ENCODE measurements at regions not wholly inside any gene's neighbourhood (a gene's known extent, or its start where the extent isn't known, plus 50 kb on each side); places are given as distances from the start of the nearest gene placed in this dataset.
"Not testable (repeated sequence)": the region's sequence is repeated elsewhere in the genome, so short reads cannot be mapped to it uniquely, and the experiment has no call there.

DNA sequence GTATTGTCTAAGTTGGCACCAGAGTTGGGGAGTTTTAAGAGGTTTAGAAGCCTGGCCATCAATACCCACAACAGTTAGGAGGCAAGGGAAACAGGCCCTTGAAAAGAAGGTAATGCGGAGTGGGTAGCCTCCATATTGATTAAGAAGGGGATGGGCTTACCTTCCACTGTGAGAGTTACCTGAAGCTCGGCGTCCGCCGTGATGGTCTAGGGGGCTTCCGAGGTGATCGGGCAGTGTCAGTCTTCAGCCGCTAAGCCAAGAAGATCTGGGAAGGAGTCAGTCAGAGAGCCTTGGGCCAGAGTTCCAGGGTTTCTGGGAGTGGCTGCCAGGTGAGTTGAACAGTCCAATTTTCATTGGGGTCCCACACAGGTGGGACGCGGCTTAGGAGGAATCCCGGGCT lies 1085.8 kb downstream of the PCDH9 start:
- DNase-seq: not testable (repeated sequence)

DNA sequence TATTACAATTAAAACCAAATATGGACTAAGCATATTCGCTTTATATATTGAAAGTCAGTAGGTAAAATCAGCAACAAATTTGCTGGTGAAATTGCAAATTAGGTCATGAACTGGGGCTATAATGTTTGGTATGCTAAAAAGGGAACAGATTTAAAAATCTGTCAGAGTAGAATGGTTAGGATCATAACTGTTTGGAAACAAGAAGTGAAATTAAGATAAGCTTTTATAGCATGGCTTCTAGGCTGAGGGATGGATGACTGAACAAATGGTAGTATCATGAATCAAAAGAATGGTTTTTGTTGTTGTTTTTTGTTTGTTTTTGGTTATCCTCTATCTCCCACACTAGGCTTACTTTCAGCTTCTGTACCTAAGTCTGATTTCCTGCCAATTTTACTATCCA lies 1090.4 kb downstream of the PCDH9 start:
- DNase-seq: no peak

DNA sequence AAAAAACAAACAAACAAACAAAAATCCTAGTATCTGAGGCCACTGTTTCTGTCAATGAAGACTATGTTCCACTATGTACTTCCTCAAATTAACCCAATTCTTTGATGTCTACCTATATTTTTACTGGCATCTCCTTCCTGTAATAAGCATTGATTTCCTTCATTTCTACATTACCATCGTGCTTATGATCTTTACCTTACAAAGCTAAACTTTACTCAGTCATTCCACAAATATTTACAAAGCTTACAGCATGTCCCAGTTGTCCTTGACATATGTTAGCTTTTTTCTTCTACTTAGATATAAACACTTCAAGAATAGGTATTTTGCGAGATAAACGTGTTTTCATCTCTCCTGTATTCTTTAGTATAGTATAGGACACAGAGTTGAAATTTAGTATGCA lies 1090.9 kb downstream of the PCDH9 start:
- no peak for DNase-seq

DNA sequence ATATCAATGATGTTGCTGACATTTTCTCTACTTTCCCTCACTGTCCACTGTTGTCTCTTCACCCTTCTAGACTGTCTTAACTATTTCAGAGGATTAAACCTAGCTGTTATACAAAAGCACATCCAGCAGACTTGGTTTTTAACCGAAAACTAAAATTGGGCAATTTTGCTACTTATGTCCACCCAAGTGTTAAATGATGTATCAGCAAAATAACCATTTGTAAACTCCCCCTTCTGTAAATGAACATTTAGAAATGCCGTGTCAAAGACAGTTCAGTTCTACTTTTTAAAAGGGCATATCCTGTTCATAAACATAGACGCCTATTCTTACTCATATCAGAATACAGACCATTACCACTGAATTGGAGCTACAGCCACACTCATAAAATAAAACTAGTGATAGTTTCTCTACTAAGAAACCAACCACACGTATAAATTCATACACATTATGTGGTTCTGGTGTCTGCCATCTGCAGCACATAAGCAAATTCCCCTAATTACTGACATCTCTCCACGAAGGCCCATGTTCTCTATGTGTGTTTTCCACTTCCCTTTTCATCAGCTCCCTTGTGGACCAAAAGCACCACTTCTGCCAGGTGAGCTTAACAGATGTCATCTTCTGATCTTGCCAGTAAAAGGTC lies 1091.8 kb downstream of the PCDH9 start:
- no peak for DNase-seq

DNA sequence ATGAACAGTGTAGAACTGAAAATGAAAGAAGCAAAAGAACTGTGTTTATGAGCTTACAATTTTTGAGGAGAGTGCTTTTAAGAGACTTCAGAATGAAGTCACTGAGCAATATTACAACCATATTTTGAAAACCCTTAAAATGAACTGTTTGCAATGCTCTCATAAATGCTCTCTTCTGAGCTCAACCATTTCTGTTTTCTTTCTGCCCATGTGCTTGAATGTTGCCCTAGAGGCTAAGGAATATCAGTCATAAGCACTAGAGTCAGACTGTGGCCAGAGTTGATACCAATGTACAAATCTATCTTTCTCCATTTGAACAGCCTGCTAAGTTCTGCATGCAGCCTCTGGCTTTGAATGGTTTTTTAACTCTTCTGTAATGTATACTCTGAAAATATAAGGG lies 1092.8 kb downstream of the PCDH9 start:
- DNase-seq: no peak

GRCh38 chr13:66128692-66129269 lies 1101.4 kb downstream of the PCDH9 start:
- DNase-seq: no peak

GRCh38 chr13:66128201-66128600 lies 1101.9 kb downstream of the PCDH9 start:
- DNase-seq: no peak

- no peak for DNase-seq
Observed at GRCh38 chr13:66117563-66117962, 1112.6 kb downstream of the PCDH9 start.

- DNase-seq: no peak
Observed at GRCh38 chr13:66113882-66114526, 1116.1 kb downstream of the PCDH9 start.

- no peak for DNase-seq
Observed at GRCh38 chr13:66111628-66112027, 1118.5 kb downstream of the PCDH9 start.

DNA sequence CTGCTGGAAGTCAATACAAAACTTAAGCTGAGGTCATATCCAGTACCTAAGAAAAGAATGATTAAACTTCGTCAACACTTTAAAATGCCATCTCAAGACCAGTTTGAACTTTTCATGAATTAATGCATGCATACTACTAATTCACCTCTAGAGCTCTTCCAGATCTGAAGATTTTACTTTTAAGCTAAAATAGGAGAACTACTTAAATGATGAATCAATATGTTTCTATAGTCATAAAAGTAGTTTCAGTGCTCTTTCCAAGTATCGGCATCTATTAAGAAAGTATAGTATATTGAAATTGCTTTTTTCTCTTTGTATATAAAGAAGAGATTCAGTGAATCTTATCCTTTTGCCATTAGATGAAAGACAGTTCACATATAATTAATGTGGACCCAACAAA lies 1123.9 kb downstream of the PCDH9 start:
- no peak for DNase-seq

DNA sequence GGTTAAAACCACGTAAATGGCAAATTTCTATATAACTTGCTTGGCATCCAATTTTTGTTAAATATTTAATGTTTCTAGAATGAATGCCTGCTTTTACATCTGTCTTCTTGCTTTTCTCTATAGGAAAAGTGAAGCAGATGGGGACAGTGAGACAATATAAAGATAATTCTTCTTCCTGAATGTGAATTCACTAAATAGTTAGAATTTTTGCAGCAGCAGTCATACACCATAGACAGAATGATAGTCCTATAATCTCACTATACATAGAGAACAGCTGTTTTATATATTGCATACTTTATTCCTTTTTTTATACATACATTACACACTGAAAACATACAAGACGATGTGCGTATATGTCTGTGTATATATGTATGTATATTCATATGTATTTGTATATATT lies 1127.3 kb downstream of the PCDH9 start:
- DNase-seq: no peak

DNA sequence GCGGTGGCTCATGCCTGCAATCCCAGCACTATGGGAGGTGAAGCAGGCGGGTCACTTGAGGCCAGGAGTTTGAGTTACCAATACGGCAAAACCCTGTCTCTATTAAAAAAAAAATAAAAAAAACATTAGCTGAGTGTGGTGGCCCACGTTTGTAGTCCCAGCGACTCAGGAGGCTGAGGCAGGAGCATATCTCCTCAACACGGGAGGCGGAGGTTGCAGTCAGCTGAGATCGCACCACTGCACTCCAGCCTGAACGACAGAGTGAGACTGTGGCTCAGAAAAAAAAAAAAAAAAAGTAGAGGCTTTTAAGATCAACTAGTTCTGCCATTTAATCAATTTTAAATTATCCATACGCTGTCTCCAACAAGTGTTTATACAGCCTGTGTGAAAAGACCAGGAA lies 1130.3 kb downstream of the PCDH9 start:
- DNase-seq: no peak

DNA sequence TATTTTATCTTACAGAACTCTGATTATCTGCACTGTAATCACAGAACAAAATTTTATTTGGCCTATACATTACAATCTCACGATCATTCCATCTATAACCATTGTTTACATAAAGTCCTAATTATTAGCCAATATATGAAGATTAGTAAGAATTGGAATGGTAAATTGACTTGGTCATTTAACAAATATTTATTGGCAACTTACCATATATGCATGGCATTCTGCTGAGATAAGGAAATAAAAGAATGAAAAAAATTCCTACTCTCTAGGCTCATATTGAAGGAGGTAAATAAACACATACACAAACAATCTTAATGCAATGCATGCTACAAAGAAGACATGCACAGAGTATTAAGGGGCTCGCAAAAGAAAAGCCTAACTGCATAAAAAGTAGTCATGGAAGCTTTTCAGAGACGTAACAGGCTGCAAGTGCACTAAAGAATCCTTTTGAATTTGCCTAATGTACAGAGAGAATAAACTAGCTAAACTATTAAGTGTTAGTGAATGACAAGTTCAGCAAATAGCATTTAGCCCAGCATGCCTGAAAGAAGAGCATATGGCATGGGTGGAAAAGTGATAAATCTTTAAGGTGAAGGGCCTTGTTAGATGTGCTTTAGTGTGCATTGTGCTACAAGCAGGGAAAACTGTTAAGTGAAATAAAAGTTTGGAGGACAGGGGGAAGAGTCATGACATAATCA lies 1131.1 kb downstream of the PCDH9 start:
- DNase-seq: no peak

- no peak for DNase-seq
Observed at GRCh38 chr13:66089711-66090110, 1140.4 kb downstream of the PCDH9 start.

DNA sequence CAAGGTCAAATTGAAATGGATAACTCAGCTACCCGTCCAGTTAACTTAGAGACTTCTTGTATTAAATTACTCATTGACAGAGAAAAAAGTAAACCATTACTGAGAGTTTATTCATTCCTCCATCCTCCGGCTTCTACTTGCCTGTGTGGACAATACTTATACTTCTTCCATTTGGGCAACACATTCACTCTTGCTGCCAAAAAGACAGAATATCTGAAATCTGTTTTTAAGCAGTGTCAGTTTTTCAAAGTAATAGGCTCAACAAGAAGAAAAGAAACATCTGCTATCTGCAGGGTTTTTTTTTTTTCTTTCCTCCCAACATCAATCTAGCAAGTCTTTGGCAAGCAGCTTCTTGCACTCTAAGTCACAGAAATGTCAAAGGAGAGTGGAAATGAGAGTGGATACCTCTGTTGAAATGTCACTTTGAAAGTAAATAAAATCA lies 1142.8 kb downstream of the PCDH9 start:
- no peak for DNase-seq

DNA sequence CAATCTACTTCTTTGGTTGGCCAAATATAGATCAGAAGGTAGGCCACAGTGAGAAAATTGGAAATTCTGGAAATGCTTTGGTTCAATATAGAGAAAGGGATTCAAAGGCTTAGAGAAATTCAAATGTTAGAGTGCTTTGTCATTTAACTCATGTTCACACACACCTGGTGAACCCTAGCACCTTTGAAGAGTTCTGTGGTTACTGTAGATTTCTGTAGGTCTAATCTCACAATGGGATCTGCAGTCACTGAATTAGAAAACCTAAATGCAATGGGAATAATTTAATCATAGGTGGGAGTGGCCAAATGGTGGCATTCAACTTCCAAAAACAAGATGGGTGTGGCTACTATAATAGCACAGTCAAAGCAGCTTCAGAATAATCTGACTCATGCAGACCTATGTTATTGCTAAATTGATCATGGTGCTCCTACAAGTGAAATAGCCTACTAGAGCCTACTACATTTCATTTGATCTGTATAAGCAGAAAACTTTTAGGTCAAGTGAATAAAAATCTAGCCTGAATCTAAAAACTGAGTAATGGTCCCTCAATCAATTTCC lies 1152.9 kb downstream of the PCDH9 start:
- DNase-seq: no peak

- DNase-seq: no peak
Observed at GRCh38 chr13:66076417-66076816, 1153.7 kb downstream of the PCDH9 start.

DNA sequence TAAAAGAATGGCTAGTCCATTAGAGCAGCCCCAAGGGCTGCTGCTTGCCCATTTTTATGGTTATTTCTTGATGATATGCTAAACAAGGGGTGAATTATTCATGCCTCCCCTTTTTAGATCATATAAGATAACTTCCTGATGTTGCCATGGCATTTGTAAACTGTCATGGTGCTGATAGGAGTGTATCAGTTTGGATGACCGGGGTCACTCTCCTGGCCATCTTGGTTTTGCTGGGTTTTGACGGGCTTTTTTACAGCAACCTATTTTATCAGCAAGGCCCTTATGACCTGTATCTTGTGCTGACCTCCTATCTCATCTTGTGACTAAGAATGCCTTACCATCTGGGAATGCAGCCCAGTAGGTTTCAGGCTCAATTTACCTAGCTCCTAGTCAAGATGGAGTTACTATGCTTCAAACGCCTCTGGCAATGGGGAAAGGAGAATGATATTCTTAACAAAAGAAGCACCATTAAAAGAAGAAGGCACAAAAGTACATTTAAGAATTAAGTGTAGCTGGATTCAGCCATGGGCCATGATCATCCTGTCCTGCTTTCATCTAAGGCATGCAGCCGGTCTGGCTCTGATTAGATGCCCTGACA lies 1156.0 kb downstream of the PCDH9 start:
- DNase-seq: no peak

DNA sequence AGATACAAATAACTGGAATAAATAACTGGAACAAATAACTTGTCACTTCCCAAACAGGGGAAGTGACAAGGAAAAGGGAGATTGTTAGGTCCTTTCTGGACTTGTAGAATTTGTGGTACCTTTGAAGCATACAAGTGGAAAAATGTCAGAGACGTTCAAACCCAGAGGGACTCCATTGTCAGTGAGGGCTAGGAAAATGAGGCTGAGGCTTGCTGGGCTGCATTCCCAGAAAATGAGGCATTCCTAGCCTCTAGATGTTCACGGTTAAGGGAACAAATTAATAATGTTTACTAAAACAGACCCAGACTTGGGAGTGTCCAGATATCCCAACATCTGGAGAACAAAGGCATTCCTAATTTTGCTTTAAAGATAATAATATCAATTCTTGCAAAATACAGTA lies 1158.0 kb downstream of the PCDH9 start:
- DNase-seq: not testable (repeated sequence)

DNA sequence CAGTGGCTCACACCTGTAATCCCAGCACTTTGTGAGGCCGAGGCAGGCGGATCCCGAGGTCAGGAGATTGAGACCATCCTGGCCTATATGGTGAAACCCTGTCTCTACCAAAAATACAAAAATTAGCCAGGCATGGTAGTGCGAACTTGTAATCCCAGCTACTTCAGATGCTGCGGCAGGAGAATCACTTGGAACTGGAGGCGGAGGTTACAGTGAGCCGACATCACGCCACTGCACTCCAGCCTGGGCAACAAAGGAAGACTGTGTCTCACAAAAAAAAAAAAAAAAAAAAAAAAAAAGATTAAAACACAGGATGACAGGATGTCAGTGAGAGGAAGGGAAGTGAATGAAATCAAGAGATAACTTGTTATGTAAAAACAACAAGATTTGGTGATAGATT lies 1158.5 kb downstream of the PCDH9 start:
- no peak for DNase-seq

DNA sequence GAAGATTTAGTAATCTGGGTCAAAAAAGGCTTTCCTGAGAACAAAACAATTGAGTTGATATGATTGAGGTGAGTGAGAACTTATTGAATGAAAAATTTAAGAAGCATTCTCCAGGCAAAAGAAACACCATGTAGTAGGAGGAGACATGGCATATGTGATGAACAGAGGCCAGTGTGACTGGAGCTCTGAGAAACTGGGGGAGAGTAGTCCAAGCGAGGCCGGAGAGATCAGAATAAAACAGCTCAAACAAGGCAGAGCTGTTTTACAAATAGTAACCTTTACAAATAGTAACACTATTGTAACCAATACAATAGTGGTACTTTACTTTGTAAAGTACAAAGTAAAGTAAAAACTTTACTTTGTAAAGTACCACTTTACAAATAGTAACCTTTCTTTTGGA lies 1159.1 kb downstream of the PCDH9 start:
- DNase-seq: no peak

DNA sequence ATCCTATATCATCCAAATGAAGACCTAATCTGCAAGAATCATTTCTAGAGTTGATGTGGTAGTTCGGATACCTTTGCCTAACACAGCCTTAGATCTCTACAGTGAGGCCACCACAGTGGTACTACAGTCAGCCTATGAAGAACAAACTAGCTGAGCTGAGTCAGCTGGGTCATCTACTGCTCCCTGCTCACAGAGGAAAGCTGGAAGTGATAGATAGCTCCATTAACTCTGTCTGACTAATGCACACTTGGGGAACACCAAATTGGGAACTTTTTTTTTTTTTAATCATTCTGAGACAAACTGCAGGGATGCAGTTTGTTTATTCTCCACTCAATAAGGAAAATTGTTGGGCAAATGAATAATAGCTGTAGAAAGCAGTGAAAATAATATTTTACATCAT lies 1160.6 kb downstream of the PCDH9 start:
- no peak for DNase-seq
